ENCODE measurements at regions not wholly inside any gene's neighbourhood (a gene's known extent, or its start where the extent isn't known, plus 50 kb on each side); places are given as distances from the start of the nearest gene placed in this dataset.

DNA sequence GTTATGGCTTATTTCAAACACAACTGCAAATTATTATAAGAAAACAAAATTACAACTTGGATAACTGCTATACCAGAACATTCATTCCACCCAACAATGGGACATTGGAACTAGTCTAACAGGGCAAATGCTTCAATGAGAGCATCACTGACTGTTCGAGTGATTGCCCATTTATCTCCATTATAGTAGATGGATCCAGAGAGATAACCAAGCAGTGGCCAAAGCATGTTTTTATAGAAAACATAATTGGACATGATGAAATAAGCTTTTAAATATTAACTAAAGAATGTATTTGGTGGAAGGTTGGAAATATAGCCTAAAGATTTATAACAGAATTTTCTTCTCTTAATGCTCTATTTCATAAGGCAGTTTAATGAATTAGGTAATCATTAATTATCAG lies 634.8 kb downstream of the NUP35 start:
- TF ChIP-seq EP300 (IDR thresholded peaks at IDR 0.05) (no peak), POLR2A (IDR thresholded peaks at IDR 0.05; ENCODE audit: low read depth) (no peak), POLR2AphosphoS5 (IDR thresholded peaks at IDR 0.05) (no peak)

Measured in esophagus muscularis mucosa (tissue), 3 donors.